ENCODE measurements at regions not wholly inside any gene's neighbourhood (a gene's known extent, or its start where the extent isn't known, plus 50 kb on each side); places are given as distances from the start of the nearest gene placed in this dataset.
A peak's percentile ranks its signal among the peaks of the same experiment; 100 is the strongest.

DNA sequence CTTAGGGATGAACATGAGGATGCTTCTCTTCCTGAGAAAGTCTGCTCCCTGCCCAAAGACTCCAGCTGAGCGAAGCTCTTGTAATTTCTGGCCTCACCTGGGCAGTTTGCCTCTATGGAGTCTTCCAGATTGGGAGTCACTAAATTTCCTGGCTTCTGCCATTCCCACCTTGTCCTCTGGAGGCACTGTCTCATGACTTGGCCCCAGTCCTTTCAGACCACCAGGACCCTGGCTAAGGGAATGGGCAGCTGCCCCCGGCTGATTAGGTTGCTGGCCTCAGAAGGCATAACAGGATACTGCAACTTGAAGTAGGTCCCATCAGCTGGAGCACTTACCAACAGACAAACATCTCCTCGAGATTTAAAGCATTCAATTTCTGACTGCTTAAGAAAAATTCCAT lies 128.1 kb upstream of the SPON1 start:
- Histone ChIP-seq H3K4me2 (ENCODE audit: low read depth, low read length) (no peak overlapping the region), H3K9me3 (ENCODE audit: low read length) (no peaks in the 10 kb centered on the region), H3K4me3 (replicated peaks in 1 of 3; ENCODE audit: insufficient read depth in 1 of 3, low read depth in 2 of 3, low read length in 3 of 3) (no peak overlapping the region), H4K20me1 (ENCODE audit: insufficient read depth, low read length) (no peaks in the 10 kb centered on the region), H3K79me2 (ENCODE audit: insufficient read depth, low read length) (no peaks in the 10 kb centered on the region), H3K27ac (ENCODE audit: extremely low read length, insufficient read depth, low read length) (no peak overlapping the region), H3K4me1 (ENCODE audit: insufficient read depth, low read length) (no peaks in the 10 kb centered on the region), H3K36me3 (replicated peaks in 1 of 2; ENCODE audit: control insufficient read depth in 1 of 2, insufficient read depth in 2 of 2, low read length in 2 of 2) (no peaks in the 10 kb centered on the region), H3K27me3 (ENCODE audit: control insufficient read depth in 1 of 2, insufficient read depth in 2 of 2, low read length in 2 of 2) (no peaks in the 10 kb centered on the region), H2AFZ (ENCODE audit: low read length) (no peak overlapping the region), H3K9ac (ENCODE audit: insufficient read depth, low read depth, low read length) (no peak overlapping the region)
- intact Hi-C loops (cut with micrococcal nuclease; ENCODE audit: unreplicated experiment) (no loop called here), in situ Hi-C loops (cut with HindIII; ENCODE audit: extremely low pct_ligation_motif_present, low pct_unique_long_range_greater_than_20kb) (no loop called here)
- DNase-seq (ENCODE audit: low spot score) (no peak), FAIRE-seq (no peak), ATAC-seq (peak; percentile 49; the same call in 2 of the 3 replicates)
- no TSS peak for BruUV-seq (replicated peaks)
- TF ChIP-seq, protein P1, sequence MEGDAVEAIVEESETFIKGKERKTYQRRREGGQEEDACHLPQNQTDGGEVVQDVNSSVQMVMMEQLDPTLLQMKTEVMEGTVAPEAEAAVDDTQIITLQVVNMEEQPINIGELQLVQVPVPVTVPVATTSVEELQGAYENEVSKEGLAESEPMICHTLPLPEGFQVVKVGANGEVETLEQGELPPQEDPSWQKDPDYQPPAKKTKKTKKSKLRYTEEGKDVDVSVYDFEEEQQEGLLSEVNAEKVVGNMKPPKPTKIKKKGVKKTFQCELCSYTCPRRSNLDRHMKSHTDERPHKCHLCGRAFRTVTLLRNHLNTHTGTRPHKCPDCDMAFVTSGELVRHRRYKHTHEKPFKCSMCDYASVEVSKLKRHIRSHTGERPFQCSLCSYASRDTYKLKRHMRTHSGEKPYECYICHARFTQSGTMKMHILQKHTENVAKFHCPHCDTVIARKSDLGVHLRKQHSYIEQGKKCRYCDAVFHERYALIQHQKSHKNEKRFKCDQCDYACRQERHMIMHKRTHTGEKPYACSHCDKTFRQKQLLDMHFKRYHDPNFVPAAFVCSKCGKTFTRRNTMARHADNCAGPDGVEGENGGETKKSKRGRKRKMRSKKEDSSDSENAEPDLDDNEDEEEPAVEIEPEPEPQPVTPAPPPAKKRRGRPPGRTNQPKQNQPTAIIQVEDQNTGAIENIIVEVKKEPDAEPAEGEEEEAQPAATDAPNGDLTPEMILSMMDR (CRISPR knock-in tag; IDR thresholded peaks at IDR 0.05) = peak; percentile 13; the same call in 1 of the 2 replicates
- no peak for TF ChIP-seq ZNF224 (CRISPR knock-in tag; IDR thresholded peaks at IDR 0.05)
- 0% methylated on average over 3 of the region's 3 CpGs for WGBS (ENCODE audit: low lambda C conversion rate)
- POLR2A ChIA-PET = no interaction called here
- CTCF ChIA-PET (ENCODE audit: low intra/inter-chr PET ratio, low total read pairs) = no interaction called here

DNA sequence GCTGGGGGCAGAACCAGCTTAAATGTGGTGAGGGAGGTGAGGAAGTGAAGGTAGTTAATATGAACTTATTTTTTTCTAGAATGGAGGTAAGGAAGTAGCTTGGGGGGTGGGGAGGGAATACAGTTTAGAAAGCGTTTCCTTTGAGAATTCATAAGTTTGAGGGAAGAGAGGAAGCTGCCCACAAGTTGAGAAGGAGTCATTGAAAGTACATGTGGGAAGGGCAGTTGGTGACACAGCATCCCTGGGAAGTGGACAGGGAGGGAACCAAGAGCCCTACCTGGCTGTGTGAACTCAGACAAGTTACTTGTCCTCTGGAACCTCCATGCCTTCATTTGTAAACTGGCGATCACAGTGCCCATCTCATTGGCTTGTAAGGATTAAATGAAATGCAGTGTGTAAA lies 125.9 kb upstream of the SPON1 start:
- DNase-seq (ENCODE audit: low spot score) (no peak), ATAC-seq (no peak), FAIRE-seq (no peak)
- Histone ChIP-seq H3K4me1 (ENCODE audit: insufficient read depth, low read length) (no peaks in the 10 kb centered on the region), H4K20me1 (ENCODE audit: insufficient read depth, low read length) (no peaks in the 10 kb centered on the region), H2AFZ (ENCODE audit: low read length) (no peak overlapping the region), H3K79me2 (ENCODE audit: insufficient read depth, low read length) (no peaks in the 10 kb centered on the region), H3K4me2 (ENCODE audit: low read depth, low read length) (no peak overlapping the region), H3K9me3 (ENCODE audit: low read length) (no peaks in the 10 kb centered on the region), H3K4me3 (replicated peaks in 1 of 3; ENCODE audit: insufficient read depth in 1 of 3, low read depth in 2 of 3, low read length in 3 of 3) (no peak overlapping the region), H3K27me3 (ENCODE audit: control insufficient read depth in 1 of 2, insufficient read depth in 2 of 2, low read length in 2 of 2) (no peaks in the 10 kb centered on the region), H3K9ac (ENCODE audit: insufficient read depth, low read depth, low read length) (no peak overlapping the region), H3K27ac (ENCODE audit: extremely low read length, insufficient read depth, low read length) (no peak overlapping the region), H3K36me3 (replicated peaks in 1 of 2; ENCODE audit: control insufficient read depth in 1 of 2, insufficient read depth in 2 of 2, low read length in 2 of 2) (no peaks in the 10 kb centered on the region)
- in situ Hi-C loops (cut with HindIII; ENCODE audit: extremely low pct_ligation_motif_present, low pct_unique_long_range_greater_than_20kb) = no loop called here
- 19% methylated on average over 2 of the region's 2 CpGs for WGBS (ENCODE audit: low lambda C conversion rate)
- intact Hi-C loops (cut with micrococcal nuclease; ENCODE audit: unreplicated experiment) = no loop called here
- CTCF ChIA-PET (ENCODE audit: low intra/inter-chr PET ratio, low total read pairs) = no interaction called here
- POLR2A ChIA-PET = no interaction called here
- no TSS peak for BruUV-seq (replicated peaks)
- TF ChIP-seq, protein P2, sequence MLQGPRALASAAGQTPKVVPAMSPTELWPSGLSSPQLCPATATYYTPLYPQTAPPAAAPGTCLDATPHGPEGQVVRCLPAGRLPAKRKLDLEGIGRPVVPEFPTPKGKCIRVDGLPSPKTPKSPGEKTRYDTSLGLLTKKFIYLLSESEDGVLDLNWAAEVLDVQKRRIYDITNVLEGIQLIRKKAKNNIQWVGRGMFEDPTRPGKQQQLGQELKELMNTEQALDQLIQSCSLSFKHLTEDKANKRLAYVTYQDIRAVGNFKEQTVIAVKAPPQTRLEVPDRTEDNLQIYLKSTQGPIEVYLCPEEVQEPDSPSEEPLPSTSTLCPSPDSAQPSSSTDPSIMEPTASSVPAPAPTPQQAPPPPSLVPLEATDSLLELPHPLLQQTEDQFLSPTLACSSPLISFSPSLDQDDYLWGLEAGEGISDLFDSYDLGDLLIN (CRISPR knock-in tag; IDR thresholded peaks at IDR 0.05; ENCODE audit: borderline replicate concordance) = no peak
- TF ChIP-seq ZNF547 (CRISPR knock-in tag; IDR thresholded peaks at IDR 0.05) = no peak
- no peak for TF ChIP-seq SYNCRIP (IDR thresholded peaks at IDR 0.05; ENCODE audit: insufficient read depth, low read depth, low read length)
- no peak for TF ChIP-seq ZNF652 (CRISPR knock-in tag; IDR thresholded peaks at IDR 0.05; ENCODE audit: borderline replicate concordance, low read depth)
- TF ChIP-seq, protein P3, sequence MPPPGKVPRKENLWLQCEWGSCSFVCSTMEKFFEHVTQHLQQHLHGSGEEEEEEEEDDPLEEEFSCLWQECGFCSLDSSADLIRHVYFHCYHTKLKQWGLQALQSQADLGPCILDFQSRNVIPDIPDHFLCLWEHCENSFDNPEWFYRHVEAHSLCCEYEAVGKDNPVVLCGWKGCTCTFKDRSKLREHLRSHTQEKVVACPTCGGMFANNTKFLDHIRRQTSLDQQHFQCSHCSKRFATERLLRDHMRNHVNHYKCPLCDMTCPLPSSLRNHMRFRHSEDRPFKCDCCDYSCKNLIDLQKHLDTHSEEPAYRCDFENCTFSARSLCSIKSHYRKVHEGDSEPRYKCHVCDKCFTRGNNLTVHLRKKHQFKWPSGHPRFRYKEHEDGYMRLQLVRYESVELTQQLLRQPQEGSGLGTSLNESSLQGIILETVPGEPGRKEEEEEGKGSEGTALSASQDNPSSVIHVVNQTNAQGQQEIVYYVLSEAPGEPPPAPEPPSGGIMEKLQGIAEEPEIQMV (CRISPR knock-in tag; IDR thresholded peaks at IDR 0.05; ENCODE audit: low read depth) = no peak
- no peak for TF ChIP-seq ZNF468 (CRISPR knock-in tag; IDR thresholded peaks at IDR 0.05)
- TF ChIP-seq ZSCAN9 (CRISPR knock-in tag; IDR thresholded peaks at IDR 0.05; ENCODE audit: borderline replicate concordance) = no peak
- TF ChIP-seq, protein P4, sequence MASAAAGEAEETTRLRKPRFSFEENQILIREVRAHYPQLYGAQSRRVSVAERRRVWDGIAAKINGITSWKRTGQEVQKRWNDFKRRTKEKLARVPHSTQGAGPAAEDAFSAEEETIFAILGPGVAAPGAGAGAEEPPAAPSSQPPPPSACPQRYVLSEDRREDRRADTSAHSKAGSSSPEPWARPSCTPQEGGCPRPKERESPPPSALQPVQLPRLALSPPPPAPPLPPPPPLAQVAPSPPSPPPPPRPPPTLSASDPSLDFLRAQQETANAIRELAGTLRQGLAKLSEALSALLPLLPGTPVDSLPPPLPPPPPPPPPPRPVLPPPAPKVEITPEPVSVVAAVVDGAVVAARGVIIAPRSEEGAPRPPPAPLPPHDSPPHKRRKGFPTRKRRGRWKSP (CRISPR knock-in tag; IDR thresholded peaks at IDR 0.05) = no peak
- no peak for TF ChIP-seq TBP (CRISPR knock-in tag; IDR thresholded peaks at IDR 0.05)
- TF ChIP-seq ASH2L (IDR thresholded peaks at IDR 0.05; ENCODE audit: insufficient read length, low read depth, low read length) = no peak
